NCI-H2196 (cell line): ENCODE measurements at regions not wholly inside any gene's neighbourhood (a gene's known extent, or its start where the extent isn't known, plus 50 kb on each side); places are given as distances from the start of the nearest gene placed in this dataset.
"Not testable (repeated sequence)": the region's sequence is repeated elsewhere in the genome, so short reads cannot be mapped to it uniquely, and the experiment has no call there.

Experiments used
- DNase-seq: peaks from one replicate; lab custom pipeline; 2025; ENCODE audit not compliant: unreplicated experiment; lab: John Stamatoyannopoulos, UW

GRCh38 chr3:75579981-75580782, 83.9 kb upstream of the FRG2C start:
- DNase-seq, result not testable (repeated sequence)

- DNase-seq, result not testable (repeated sequence)
Measured at GRCh38 chr3:75582536-75582935, 81.6 kb upstream of the FRG2C start.

GRCh38 chr3:75583116-75583515, 81.0 kb upstream of the FRG2C start:
- DNase-seq, result not testable (repeated sequence)

- not testable (repeated sequence) for DNase-seq
Measured at GRCh38 chr3:75587695-75588094, 76.4 kb upstream of the FRG2C start.

GRCh38 chr3:75590382-75590781, 73.7 kb upstream of the FRG2C start:
- not testable (repeated sequence) for DNase-seq

GRCh38 chr3:75604286-75604934, 59.7 kb upstream of the FRG2C start:
- DNase-seq, result not testable (repeated sequence)

GRCh38 chr3:75607996-75608395, 56.1 kb upstream of the FRG2C start:
- DNase-seq, result not testable (repeated sequence)

GRCh38 chr3:75609598-75609997, 54.5 kb upstream of the FRG2C start:
- DNase-seq, result not testable (repeated sequence)

- DNase-seq, result no peak
Measured at GRCh38 chr3:75610773-75611172, 53.4 kb upstream of the FRG2C start.

- not testable (repeated sequence) for DNase-seq
Measured at GRCh38 chr3:75611724-75612460, 52.2 kb upstream of the FRG2C start.
